SW480 (cell line): ENCODE measurements at regions not wholly inside any gene's neighbourhood (a gene's known extent, or its start where the extent isn't known, plus 50 kb on each side); places are given as distances from the start of the nearest gene placed in this dataset.
"Not testable (repeated sequence)": the region's sequence is repeated elsewhere in the genome, so short reads cannot be mapped to it uniquely, and the experiment has no call there.

Experiments used
- DNase-seq: peaks from one replicate; pipeline ENCODE4 v3.0.0-alpha.2; 2016; ENCODE audit warnings: low spot score

DNA sequence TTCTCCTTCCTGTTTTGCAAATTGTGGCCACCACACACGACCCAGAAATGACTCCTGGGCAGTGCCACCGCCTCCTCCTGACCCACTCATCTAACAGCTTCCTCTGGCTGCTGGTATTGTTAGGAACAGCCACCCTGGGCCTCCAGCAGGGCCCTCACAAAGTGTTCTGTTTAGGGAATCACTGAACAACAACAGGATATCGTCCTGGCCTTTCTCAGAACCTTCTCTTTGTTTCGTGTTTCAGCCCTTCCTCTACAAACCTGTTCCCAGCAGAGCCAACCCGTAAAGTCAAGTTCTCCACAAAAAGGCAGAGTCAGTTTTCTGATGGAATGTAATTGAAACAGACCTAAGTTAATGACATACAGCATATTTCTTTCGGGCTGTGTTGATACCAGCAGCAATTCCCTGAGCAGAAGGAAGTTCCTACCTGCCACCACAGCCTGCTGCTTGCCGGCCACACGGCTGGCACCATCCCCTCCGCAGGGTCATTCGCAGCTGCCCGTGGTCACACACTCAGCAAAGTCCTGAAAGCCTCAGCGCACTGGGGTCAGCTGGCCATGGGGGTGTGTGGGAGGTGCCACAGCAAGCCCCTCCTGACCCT is 91.7 kb upstream of the PITRM1 start:
- DNase-seq = no peak

DNA sequence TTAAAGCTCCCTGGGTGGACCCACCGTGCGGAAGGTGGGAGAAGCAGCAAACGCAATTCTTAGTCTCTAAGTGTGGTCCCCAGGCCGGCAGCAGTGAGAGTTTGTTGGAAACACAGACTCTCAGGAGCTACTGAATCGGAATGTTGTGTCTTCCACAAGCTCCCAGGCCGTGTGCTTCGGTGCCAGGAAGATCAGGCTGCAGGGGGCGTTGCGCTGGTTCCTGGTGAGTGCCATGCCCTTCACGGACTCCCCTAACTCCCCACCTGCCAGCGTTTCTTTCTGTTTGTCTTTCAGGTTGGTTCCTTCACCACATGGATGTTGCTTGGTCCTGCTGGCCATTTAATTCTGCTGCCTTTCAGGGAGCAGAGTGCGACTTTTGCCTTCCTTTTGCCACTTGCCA is 91.2 kb upstream of the PITRM1 start:
- DNase-seq = no peak

DNA sequence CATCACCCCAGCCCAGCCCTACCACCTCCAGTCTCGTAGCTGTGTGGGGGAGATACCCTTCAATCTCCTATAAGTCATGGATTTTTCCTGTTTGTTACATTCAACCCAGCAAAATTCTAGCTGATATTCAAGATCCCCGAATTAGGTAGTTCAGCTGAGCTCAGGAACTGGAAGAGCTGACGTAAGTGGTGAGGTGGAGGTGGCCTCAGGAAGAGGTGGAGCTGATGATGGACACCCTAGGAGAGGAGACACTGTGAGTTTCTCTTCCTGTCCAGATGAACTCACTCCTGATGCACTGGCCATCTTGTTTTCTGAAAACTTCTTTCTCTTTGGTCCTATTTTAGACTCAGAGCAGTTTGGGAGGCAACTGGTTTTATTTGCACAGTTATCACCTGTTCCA is 90.5 kb upstream of the PITRM1 start:
- no peak for DNase-seq

DNA sequence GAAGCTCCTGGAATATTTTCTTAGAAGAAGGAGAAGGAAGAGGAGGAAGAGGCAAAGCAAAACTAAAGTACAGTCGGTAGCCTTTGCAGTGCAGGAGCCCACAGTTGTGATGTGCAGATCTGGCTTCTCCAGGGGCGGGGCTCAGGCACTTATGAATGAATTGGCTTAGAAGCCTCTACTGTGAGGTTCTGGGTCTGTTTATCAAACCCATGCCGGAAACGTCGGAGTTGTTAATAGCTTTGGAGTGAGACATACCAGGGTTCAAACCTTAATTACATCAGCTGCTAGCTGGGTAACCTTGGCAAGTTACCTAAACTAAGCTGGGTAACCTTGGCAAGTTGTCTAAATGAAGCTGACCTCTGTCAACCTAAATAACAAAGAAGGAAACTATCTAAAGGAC is 89.3 kb upstream of the PITRM1 start:
- DNase-seq = no peak

DNA sequence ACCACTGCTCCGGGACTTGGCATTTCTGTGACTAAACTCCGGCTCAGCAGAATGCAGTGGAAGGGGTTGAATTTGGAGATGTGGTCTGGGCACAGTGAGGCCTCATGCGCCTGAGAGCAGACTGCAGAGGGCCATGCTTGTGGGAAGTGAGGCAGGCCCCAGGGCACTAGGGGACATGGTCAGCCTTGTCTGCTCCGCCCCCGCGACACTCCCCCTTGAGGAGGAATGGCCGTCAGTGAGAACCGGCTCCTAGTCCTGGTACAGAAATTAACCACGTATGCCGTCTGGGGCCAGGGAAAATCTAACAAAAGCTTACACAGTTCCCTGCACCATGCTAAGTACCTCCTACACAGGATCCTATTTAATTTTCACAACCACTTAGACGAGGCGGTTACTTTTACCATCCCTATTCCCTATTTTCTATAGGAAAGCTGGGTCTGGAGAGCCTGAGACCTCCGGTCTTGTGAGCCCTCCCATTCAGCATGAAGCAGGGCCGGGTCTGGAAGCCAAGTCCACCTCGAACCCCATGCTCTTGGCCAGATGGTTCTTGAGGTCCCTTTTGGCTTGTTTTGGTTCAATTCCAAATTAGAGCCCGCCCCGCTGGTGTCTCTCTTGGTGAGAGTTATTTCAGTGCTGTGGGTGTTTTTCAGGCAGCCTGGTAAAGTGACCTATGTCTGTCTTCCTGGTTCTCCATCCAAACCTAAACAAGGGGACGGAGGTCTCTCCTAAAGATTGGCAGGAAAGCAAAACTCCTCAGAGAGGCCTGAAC is 87.7 kb upstream of the PITRM1 start:
- DNase-seq = no peak

DNA sequence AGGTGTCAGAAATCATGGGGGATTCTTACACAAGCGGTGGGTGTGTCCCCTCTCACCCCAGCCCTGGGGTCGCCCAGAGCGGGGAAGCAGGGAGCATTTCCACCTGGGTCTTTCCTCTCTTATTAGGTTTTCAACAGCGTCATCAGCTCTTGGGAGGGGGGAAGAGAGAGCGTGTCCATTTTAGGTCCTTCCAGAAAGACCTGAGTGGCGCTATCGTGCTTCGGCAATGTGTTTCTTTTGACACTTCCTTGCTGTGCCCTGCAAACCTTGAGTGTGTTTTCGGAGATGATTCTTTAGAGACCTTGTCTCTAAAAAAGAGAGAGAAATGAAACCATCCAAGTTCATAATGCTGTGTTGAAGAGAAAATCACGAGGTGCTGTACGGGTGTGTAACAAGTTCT is 86.9 kb upstream of the PITRM1 start:
- DNase-seq = no peak

DNA sequence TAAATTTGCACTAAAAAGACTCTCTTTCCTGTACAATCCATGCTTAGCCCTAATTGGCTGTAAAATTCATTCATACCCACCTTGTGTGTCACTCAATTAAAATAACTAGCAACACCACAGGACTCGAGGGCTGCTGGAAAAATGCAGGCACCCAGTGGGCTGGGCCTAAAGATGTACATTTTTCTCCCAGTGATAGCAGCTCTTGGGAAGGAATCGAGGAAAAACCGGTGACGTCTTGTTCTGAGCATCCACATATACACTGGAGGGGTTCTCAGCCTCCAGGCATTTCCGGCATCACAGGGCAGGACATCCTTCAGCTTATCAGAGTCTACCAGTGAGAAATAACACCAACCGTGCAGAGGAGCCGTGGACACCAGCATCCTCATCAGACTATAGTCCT is 85.8 kb upstream of the PITRM1 start:
- DNase-seq = no peak

DNA sequence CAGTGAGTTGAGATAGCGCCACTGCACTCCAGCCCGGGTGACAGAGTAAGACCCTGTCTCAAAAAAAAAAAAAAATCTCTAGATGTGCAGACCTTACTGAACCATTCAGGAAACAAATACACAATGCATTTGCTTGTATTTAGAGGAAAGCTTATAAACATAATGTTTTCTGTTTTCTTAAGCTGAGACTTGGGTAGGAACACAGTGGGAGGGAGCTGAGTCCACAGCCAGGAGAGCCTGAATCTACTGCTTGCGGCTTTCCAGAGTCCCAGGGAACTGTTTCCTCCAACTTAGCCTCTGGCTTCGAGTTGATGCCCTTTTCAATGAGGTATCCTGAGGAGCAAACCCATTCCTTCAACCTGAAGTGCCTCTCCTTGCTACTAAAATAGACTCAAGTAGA is 83.0 kb upstream of the PITRM1 start:
- DNase-seq = no peak

DNA sequence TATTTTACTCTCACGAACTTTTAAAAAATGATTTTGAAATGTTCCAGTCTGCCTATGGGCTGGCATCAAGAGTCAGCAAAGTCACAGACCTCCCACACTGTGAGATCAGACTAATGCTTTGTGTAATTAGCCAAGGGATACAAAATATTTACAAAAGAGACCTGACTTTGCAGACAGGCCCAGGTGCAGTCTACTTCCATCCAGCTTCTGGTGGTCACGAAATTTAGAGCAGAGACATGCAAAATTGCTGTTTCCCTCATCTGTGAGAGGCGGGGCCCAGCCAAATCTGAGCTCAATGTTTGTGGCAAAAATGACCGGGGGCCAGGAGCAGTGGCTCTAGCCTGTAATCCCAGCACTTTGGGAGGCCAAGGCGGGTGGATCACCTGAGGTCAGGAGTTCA is 82.5 kb upstream of the PITRM1 start:
- DNase-seq = no peak

DNA sequence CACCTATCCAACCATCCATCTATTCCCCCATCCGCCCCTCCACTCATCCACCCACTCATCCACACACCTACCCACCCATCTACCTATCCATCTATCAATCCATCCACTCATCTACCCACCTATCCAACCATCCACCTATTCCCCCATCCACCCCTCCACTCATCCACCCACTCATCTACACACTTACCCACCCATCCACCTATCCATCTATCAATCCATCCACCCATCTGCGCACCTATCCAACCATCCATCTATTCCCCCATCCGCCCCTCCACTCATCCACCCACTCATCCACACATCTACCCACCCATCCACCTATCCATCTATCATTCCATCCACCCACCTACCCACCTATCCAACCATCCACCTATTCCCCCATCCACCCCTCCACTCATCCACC is 81.4 kb upstream of the PITRM1 start:
- DNase-seq = not testable (repeated sequence)

DNA sequence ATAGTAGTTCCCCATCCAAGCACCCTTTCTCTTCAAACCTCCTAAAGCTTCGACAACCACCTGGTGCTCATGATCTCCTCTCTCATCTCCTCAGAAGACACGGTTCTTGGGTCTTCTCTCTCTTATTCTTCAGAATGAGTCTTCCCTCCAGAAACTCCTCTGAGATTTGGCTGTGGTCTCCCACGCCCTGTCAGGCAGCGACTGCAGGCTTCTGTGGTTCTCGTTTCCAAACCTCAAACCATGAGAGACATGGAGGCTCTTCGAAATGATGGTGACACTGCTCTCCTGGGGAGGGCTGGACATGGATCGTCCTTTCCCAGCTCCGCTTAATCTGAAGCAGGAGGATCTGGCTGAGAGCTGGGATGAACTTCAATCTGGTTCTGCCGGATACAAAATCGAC is 78.6 kb upstream of the PITRM1 start:
- DNase-seq = no peak

DNA sequence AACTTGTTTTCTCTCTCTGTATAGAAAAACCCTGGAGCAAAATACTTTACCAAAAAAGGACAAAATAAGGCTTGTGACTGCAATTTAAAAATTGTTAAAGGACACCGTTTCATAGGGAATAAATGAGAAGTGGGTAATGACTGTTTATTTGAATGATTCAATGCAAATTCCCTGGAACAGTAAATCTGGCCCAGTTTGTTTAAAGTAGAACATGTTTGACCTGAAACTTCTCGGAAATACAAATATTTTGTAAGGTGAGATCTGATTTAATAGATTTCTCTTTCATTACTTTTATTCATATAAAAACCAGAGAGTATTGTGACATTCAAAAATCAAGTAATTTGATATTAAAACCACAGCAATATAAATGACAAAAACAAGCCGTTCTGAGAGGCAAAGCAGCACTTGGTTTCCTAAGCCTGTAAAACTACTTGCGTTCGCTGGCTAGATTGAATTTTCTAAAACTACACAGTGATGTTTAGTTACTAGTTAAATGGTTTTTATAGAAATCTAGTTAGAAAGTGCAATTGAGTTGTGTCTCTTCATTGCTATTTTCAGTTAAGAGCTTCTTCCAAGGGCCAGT is 76.8 kb upstream of the PITRM1 start:
- DNase-seq = no peak

DNA sequence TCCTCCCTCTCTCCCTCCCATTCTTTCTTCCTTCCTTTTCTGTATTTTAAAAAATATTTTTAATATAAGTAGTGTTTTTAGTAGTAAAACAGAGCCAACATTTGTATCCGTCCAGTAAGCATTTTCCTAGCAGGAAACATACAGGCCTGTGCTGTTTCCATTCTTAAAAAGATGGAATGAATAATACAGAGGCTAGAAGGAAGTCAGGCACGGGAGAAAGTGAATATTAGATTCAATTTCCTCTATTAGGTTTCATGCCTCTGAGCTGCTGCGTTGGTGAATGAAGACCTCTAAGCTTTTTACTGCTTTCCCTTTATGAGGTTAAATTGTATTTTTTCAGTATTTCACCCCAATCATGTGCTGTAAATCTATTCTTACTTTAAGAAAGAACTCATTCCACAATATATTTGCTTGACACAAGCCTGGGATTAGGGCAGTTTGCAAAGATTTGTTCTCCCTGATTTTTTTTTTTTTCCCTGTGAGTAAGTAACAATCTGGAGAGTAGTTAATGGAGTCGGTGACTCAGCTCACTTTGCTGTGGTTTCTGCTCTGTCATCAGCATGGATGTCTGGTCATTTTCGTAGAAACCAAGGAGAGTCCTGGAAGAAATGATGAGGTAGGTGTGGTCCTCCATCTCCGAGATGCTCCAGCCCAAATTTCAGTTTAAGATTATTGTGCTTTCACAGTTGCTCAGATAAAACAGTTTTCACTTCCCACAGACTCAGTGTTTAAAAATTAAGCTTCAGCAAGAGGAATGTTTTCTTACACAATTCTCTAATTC is 76.1 kb upstream of the PITRM1 start:
- DNase-seq = peak; percentile 72

DNA sequence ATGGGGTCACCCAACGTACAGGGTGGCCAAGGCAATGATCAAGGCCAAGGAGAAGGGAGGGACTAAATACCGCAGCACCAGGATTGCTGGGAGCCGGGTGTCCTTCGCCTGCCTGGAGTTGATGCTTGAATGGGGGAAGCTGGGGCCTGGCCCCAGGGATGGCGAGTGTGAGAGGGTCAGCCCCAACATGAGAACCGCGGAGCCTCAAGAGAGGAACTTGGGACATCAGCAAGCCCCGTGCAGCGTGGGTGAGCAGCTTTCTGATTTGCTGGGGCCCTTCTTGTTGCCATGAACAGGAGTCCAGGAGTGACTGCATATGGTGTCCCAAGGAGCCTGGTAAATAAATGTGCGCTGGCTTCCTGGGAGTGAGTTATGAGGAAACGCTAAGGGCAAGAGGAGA is 72.8 kb upstream of the PITRM1 start:
- DNase-seq = no peak

DNA sequence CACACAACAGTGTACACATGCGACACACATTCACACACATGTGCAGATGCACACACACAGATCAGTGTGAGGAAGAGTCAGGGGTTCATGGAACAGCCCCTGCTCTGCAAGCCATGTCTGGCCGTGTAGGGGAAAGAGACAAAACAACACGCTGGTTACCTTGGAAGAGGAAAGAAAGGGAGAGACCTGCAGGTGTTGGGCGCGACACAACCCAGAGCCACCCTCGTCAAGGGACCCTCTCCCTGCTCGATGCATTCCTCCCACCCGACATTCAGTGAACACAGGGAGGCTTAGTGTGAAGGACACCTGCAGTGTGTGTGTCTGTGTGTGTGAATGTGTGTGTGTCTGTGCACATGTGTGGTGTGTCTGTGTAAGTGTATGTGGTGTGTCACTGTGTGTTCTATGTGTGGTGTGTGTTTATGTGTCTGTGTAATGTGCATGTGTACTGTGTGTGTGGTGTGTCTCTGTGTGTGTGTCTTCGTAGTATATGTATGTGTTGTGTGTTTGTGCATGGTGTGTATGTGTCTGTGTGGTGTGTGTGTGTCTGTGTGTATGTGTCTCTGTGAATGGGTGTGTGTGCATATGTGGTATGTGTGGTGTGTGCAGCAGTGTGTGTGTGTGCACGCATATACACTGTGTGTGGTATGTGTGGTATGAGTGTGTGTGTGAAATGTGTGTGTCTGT is 69.5 kb upstream of the PITRM1 start:
- no peak for DNase-seq

DNA sequence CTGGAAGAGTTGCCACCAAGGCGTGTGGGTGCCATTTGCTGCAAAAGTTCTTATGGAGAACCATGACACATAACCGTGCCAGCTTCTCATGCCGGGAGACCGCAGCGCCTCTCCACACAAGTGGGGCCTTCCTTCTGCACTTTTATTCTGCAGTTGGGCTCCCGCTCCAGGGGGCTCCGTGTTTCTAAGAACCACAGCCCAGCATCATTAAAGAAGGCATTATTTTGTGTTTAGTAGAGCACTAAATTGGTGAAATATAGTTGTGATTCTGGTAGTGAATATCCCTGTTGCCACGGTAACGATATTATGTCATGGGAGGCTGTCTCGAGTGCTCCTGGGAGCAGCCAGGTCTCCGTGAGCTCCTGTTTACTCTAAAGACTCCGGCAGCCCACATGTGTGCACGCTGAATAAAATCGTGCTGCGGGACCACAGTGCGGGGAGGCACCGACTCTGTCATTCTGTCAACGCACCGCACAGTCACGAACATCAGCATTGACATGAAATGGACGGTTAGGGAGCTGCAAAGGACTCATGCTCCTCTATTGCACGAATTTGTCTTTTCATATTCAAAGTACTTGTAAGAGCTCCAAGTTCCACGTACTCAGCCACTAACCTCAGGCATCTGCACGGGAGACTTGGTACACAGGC is 68.8 kb upstream of the PITRM1 start:
- DNase-seq = no peak

DNA sequence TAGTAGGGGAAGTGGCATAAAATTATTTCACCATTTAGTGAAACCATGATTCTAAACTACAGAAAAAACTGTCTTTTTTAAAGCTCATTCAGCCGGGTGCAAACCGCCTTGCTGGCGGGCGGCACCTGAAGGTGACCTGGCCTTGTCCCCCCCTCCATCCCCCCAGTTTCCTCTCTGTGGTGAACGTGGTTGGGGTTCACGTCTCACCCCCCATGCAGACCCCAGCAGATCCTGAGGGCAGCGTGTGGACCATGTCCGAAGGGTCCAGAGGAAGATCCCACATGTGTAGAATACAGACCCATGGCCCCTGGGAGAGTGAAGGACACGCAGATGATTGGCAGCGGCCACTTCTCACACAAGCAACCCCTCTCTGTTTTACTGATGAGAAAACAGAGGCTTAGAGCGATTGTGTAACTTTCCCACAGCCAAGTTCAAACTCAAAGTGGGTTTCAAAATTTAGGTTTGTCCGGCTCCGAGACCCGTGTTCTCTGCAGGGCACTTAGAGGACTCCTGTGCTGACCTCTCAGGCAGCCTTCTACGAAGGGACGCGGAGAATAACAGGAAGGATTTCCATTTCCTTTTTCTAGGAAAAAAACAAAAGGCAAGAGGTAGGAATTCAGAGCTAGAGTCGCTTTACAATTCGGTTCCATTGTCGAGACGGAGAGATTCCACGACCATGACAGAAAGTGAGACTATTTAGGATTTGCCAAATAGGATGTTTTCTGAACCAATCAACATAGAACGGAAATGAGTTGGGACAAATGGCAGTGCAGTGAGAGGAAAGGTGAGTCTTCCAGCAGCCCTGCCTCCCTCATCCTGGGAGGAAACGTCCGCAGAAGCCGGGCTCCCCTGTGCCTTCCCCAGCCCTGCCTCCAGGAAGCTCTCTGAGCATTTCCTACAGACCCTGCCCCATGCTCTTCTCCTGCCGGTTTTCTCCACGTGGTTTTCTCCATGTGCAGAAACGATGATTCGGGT is 67.6 kb upstream of the PITRM1 start:
- DNase-seq = no peak

DNA sequence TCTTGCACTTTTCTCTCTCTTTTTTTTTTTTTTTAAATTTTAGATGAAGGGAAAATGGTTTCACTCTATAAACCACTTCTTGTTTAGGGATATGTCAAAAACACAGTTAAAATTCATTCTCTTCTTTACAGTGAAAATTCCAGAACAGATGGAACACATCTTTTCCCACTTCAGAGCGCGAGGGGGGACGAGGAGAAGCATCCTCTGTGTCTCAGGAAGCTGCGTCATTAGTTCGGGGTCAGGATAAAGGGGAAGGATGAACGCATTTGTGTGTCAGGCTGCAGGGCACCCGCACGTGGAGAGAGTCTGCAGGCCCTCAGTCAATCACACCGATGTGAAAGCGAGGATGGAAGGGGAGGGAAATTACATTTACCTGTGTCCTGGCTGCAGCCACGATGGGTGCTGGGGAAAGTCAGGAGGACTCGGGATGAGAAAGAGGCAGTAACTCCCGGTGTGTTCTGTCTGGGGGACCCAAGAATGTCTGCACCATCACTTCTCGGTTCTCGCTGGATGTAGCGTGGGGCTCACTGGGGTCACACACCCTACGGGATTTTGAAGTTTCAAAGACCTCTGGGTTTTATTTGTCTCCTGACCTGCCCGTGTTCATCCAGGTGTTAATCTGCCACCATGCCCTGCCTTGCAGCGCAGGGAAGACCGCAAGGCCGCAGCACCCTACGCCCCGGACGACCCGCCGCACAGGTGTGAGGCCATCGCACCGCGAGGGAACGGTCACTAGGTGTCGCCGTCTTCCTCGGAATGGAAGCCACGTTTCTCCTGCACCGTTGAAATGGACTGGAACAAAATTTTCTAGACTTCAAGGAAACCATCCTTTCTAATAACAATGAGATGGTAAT is 66.7 kb upstream of the PITRM1 start:
- peak; percentile 53 for DNase-seq

DNA sequence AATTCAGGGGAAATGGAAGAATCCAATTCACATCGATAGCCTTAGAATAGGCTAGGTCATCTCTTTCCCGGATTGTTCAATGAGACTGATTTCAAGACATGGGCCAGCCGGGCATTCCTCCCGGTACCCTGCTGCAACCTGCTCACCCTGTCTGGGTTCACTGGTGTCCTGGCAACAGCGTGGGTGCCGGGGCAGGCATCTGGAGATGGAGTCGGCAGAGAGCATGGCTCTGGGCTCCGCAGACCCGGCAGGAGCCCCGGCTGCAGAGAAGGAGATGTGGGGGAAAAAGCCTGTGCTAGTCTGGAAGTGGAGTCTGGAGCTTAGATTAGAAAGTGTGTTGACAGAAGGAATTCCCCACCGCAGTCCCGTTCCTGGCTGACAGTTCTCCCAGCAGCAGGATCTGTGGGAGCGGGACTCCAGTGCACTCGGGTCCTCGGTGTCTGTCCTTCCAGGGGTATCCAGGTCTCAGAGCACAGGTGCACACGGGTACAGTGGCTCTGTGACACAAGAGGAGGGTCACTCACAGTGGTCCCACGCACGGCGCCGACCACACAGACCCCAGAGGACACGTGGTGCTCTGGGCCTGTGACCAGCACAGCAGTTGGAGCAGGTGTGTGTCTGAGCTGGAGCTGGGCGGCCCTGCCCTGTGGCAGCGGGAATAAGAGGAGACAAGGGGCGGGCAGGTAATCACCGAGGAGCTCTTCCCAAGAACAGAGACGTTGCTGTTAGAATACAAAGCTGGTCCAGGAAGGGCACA is 65.7 kb upstream of the PITRM1 start:
- DNase-seq = no peak
